HT-29 (cell line): ENCODE measurements at regions not wholly inside any gene's neighbourhood (a gene's known extent, or its start where the extent isn't known, plus 50 kb on each side); places are given as distances from the start of the nearest gene placed in this dataset.

Experiments used
- DNase-seq: peaks from one replicate; pipeline ENCODE4 v3.0.0-alpha.2; 2015; ENCODE audit warnings: low spot score

GRCh38 chr12:75908961-75909605 is 122.5 kb downstream of the PHLDA1 start:
- no peak for DNase-seq

GRCh38 chr12:75905922-75906321 is 125.7 kb downstream of the PHLDA1 start:
- DNase-seq = no peak

- no peak for DNase-seq
Measured at GRCh38 chr12:75900781-75901254, 130.8 kb downstream of the PHLDA1 start.

GRCh38 chr12:75900226-75900625 is 131.3 kb downstream of the PHLDA1 start:
- DNase-seq = no peak

- DNase-seq = no peak
Measured at GRCh38 chr12:75894965-75895754, 136.4 kb downstream of the PHLDA1 start.

- DNase-seq = no peak
Measured at GRCh38 chr12:75893765-75894164, 137.8 kb downstream of the PHLDA1 start.

GRCh38 chr12:75892731-75893408 is 138.7 kb downstream of the PHLDA1 start:
- DNase-seq = no peak

- DNase-seq = peak; percentile 26
Measured at GRCh38 chr12:75891072-75891471, 140.5 kb downstream of the PHLDA1 start.

- no peak for DNase-seq
Measured at GRCh38 chr12:75890660-75891059, 140.9 kb downstream of the PHLDA1 start.

- no peak for DNase-seq
Measured at GRCh38 chr12:75890141-75890540, 141.4 kb downstream of the PHLDA1 start.

GRCh38 chr12:75888874-75889613 is 142.5 kb downstream of the PHLDA1 start:
- DNase-seq = no peak

GRCh38 chr12:75888399-75888798 is 143.2 kb downstream of the PHLDA1 start:
- DNase-seq = no peak

- DNase-seq = no peak
Measured at GRCh38 chr12:75887979-75888378, 143.6 kb downstream of the PHLDA1 start.

- no peak for DNase-seq
Measured at GRCh38 chr12:75884465-75884985, 147.1 kb downstream of the PHLDA1 start.

- peak; percentile 63 for DNase-seq
Measured at GRCh38 chr12:75883241-75883640, 148.3 kb downstream of the PHLDA1 start.

- DNase-seq = no peak
Measured at GRCh38 chr12:75882421-75882820, 149.2 kb downstream of the PHLDA1 start.

GRCh38 chr12:75881920-75882319 is 149.7 kb downstream of the PHLDA1 start:
- no peak for DNase-seq

- no peak for DNase-seq
Measured at GRCh38 chr12:75877763-75878621, 153.6 kb downstream of the PHLDA1 start.

- DNase-seq = peak; percentile 10
Measured at GRCh38 chr12:75876832-75877762, 154.5 kb downstream of the PHLDA1 start.
